ENCODE measurements at regions not wholly inside any gene's neighbourhood (a gene's known extent, or its start where the extent isn't known, plus 50 kb on each side); places are given as distances from the start of the nearest gene placed in this dataset.

- no peak overlapping the region for H3K4me3 ChIP-seq (ENCODE audit: control insufficient read depth in 2 of 3, extremely low read depth in 1 of 3, insufficient read depth in 2 of 3, low read depth in 1 of 3, low read length in 3 of 3)
- TF ChIP-seq, protein P1, sequence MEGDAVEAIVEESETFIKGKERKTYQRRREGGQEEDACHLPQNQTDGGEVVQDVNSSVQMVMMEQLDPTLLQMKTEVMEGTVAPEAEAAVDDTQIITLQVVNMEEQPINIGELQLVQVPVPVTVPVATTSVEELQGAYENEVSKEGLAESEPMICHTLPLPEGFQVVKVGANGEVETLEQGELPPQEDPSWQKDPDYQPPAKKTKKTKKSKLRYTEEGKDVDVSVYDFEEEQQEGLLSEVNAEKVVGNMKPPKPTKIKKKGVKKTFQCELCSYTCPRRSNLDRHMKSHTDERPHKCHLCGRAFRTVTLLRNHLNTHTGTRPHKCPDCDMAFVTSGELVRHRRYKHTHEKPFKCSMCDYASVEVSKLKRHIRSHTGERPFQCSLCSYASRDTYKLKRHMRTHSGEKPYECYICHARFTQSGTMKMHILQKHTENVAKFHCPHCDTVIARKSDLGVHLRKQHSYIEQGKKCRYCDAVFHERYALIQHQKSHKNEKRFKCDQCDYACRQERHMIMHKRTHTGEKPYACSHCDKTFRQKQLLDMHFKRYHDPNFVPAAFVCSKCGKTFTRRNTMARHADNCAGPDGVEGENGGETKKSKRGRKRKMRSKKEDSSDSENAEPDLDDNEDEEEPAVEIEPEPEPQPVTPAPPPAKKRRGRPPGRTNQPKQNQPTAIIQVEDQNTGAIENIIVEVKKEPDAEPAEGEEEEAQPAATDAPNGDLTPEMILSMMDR (optimal IDR thresholded peaks at IDR 0.05 in 1 of 3, IDR thresholded peaks at IDR 0.05 in 1 of 3, conservative IDR thresholded peaks at IDR 0.05 in 1 of 3; ENCODE audit: extremely low read depth in 1 of 3, insufficient read depth in 2 of 3, low read length in 3 of 3) = no peak
- no peak for TF ChIP-seq EZH2 (IDR thresholded peaks at IDR 0.05; ENCODE audit: low read length)
- no peaks in the 10 kb centered on the region for H3K27me3 ChIP-seq (ENCODE audit: control insufficient read depth, extremely low read depth, insufficient read depth, low read length)
- H3K9me3 ChIP-seq (ENCODE audit: control insufficient read depth, low read depth, low read length) = no peaks in the 10 kb centered on the region
- dilution Hi-C loops (cut with MboI; ENCODE audit: extremely low pct_ligation_motif_present, low sequenced_read_pairs) = no loop called here
- H3K9ac ChIP-seq (ENCODE audit: control insufficient read depth, extremely low read depth, insufficient read depth, low read length) = no peak overlapping the region
- no peaks in the 10 kb centered on the region for H3K4me1 ChIP-seq (ENCODE audit: control insufficient read depth, extremely low read depth, insufficient read depth, low read length)
- no peaks in the 10 kb centered on the region for H3K36me3 ChIP-seq (ENCODE audit: control insufficient read depth in 2 of 2, extremely low read depth in 1 of 2, insufficient read depth in 2 of 2, low read length in 2 of 2)
- no peak overlapping the region for H2AFZ ChIP-seq (ENCODE audit: control insufficient read depth, low read length)
- no peaks in the 10 kb centered on the region for H3K9me1 ChIP-seq (ENCODE audit: control insufficient read depth, extremely low read depth, insufficient read depth, low read length)
- no peak for FAIRE-seq
- no peak for DNase-seq (ENCODE audit: low read depth, low spot score)
- H3K79me2 ChIP-seq (ENCODE audit: control insufficient read depth, insufficient read depth, low read length) = no peaks in the 10 kb centered on the region
- H4K20me1 ChIP-seq (ENCODE audit: control insufficient read depth, extremely low read depth, insufficient read depth, low read length) = no peaks in the 10 kb centered on the region
- no peak overlapping the region for H3K4me2 ChIP-seq (ENCODE audit: control insufficient read depth, extremely low read depth, insufficient read depth, low read depth, low read length)
- no peak overlapping the region for H3K27ac ChIP-seq (ENCODE audit: control insufficient read depth, insufficient read depth, low read length)
Observed at GRCh38 chr11:97463891-97464290, 1074.1 kb downstream of the JRKL start.

DNA sequence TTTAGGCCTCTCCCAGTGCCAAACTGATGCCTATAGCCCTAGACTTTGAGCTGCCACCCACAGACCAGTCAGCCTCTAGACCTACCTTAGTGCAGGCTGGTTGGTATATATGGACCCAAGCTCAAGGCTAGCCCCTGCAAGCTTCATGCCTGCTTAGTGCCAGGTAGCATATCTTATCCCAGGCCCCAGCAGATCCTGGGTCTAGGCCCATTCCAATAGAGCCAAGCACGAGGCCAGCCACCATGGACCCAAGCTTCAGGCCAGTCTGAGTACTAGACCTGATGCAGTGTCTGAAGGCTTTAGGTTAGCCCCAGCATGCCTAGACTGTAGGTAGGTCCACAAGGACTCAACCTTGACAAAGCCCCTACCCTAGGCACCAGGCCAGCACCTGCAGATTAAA, 1081.7 kb downstream of the JRKL start:
- no peak overlapping the region for H3K4me2 ChIP-seq (ENCODE audit: control insufficient read depth, extremely low read depth, insufficient read depth, low read depth, low read length)
- no peaks in the 10 kb centered on the region for H3K27me3 ChIP-seq (ENCODE audit: control insufficient read depth, extremely low read depth, insufficient read depth, low read length)
- H2AFZ ChIP-seq (ENCODE audit: control insufficient read depth, low read length) = no peak overlapping the region
- H3K4me3 ChIP-seq (ENCODE audit: control insufficient read depth in 2 of 3, extremely low read depth in 1 of 3, insufficient read depth in 2 of 3, low read depth in 1 of 3, low read length in 3 of 3) = no peak overlapping the region
- H3K27ac ChIP-seq (ENCODE audit: control insufficient read depth, insufficient read depth, low read length) = no peak overlapping the region
- no peaks in the 10 kb centered on the region for H3K79me2 ChIP-seq (ENCODE audit: control insufficient read depth, insufficient read depth, low read length)
- peaks cover 5% of the 10 kb centered on the region for H3K9me3 ChIP-seq (ENCODE audit: control insufficient read depth, low read depth, low read length)
- H3K9ac ChIP-seq (ENCODE audit: control insufficient read depth, extremely low read depth, insufficient read depth, low read length) = no peak overlapping the region
- no peaks in the 10 kb centered on the region for H3K9me1 ChIP-seq (ENCODE audit: control insufficient read depth, extremely low read depth, insufficient read depth, low read length)
- FAIRE-seq (no peak), DNase-seq (ENCODE audit: low read depth, low spot score) (no peak)
- no peak for TF ChIP-seq EZH2 (IDR thresholded peaks at IDR 0.05; ENCODE audit: low read length)
- TF ChIP-seq, protein P1 (optimal IDR thresholded peaks at IDR 0.05 in 1 of 3, IDR thresholded peaks at IDR 0.05 in 1 of 3, conservative IDR thresholded peaks at IDR 0.05 in 1 of 3; ENCODE audit: extremely low read depth in 1 of 3, insufficient read depth in 2 of 3, low read length in 3 of 3) = no peak
- no peaks in the 10 kb centered on the region for H3K36me3 ChIP-seq (ENCODE audit: control insufficient read depth in 2 of 2, extremely low read depth in 1 of 2, insufficient read depth in 2 of 2, low read length in 2 of 2)
- no peaks in the 10 kb centered on the region for H3K4me1 ChIP-seq (ENCODE audit: control insufficient read depth, extremely low read depth, insufficient read depth, low read length)
- dilution Hi-C loops (cut with MboI; ENCODE audit: extremely low pct_ligation_motif_present, low sequenced_read_pairs) = no loop called here
- H4K20me1 ChIP-seq (ENCODE audit: control insufficient read depth, extremely low read depth, insufficient read depth, low read length) = no peaks in the 10 kb centered on the region
